Middle frontal gyrus (tissue), 1 donor: ENCODE measurements at regions not wholly inside any gene's neighbourhood (a gene's known extent, or its start where the extent isn't known, plus 50 kb on each side); places are given as distances from the start of the nearest gene placed in this dataset.
"Not testable (repeated sequence)": the region's sequence is repeated elsewhere in the genome, so short reads cannot be mapped to it uniquely, and the experiment has no call there.

Experiments
- DNase-seq: peaks from one replicate; pipeline ENCODE4 v3.0.0-alpha.2; 2015; ENCODE audit warnings: low spot score; ENCODE audit errors: extremely low spot score

GRCh38 chr9:115531410-115532125, 413.6 kb upstream of the TNC start:
- no peak for DNase-seq

DNA sequence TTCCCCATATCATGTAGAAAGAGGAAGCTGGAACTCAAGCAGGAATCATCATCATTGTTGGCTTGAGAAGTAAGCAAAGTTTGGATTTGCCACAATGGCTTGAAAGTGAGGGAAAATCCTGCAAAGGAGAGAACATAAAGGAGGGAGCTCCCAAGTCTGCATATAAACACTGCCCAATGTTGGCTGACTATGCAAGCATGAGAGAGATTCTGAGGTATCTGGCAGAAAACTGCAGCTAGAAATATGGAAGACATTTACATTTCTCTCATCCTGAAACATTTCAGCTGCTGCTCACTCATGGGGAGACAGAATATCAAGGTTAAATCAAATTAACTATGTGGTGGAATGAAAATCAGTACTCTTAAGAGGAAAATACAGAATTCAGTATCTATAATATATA, 415.6 kb upstream of the TNC start:
- DNase-seq, result no peak

DNA sequence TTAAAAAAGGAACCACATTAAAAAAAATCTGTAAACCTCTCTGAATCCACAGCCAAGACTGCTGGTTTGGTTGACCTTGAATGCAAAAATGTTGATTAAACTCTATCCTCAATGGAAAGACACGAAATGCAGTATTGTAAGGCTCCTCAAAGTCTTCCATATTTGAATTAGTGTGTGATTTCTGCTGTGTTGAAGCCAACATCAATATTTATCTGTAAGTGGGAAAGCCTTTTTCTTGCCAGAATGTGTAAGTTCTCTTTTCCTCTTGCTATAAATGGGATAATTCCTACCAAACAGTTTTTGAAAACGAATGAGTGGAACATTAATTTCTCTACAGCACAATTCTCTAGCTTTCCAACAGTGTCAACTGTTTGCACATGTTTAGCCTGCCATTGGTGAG, 422.1 kb upstream of the TNC start:
- DNase-seq, result no peak

GRCh38 chr9:115543511-115543910, 425.6 kb upstream of the TNC start:
- DNase-seq, result no peak

- no peak for DNase-seq
Observed at GRCh38 chr9:115548609-115549260, 430.8 kb upstream of the TNC start.

GRCh38 chr9:115551396-115551795, 433.4 kb upstream of the TNC start:
- DNase-seq, result no peak

DNA sequence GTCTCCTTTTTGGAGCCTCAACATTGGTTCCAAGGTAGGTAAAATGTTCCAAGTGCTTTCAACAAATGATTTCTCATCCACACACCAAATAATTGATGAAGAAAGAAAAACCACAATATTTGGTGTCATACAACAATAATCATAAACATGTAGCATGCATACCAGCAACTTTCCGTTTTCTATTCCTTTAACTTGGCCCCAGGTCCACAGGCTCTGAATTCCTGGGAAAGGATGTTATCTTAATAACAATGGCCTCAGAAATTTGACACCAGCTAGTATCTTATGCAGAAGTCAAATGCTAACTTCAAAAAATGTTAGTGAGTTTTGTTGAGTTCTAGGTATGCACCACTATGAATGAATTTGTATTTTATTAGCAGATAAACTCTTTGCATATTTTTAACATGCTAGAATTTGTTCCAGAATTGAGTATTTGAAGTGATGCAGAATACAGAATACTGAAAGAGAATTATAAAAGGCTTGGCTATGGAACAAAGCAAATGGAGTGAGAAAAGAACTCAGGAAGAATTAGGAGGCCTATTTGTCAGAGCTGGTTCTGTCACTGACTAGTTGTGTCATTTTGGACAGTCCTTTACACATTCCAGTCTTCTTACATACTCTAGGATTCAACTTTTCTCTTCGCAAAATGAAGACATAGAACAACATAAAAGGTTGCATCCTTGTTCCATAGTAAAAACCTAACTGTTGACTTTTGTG, 435.3 kb upstream of the TNC start:
- DNase-seq, result no peak

DNA sequence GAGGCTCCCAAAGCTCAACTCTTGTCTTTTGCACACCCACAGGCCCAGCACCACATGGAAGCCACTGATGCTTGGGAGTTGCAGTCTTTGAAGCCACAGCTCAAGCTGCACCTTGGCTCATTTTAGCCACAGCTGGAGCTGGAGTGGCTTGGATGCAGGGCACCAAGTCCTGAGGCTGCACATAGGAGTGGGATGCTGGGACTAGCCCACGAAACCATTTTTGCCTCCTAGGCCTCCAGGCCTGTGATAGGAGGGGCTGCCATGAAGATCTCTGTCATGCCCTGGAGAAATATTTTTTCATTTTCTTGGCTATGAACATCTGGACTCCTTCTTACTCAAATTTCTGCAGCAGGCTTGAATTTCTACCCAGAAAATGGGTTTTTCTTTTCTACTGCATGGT, 438.5 kb upstream of the TNC start:
- DNase-seq, result no peak

DNA sequence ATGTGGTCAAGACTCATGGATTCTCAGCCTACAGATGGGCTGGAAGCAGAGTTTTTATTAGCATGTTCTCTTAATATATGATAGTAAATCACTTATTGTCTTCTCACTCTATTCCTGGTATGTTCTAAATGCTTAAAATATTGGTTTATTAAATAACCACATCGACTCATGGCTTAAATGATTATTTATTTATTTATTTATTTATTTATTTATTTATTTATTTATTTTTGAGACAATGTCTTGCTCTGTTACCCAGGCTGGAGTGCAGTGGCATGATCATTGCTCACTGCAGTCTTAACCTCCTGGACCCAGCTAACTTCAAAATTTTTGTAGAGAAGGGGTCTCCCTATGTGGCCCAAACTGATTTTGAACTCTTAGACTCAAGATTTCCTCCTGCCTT, 457.2 kb upstream of the TNC start:
- no peak for DNase-seq

DNA sequence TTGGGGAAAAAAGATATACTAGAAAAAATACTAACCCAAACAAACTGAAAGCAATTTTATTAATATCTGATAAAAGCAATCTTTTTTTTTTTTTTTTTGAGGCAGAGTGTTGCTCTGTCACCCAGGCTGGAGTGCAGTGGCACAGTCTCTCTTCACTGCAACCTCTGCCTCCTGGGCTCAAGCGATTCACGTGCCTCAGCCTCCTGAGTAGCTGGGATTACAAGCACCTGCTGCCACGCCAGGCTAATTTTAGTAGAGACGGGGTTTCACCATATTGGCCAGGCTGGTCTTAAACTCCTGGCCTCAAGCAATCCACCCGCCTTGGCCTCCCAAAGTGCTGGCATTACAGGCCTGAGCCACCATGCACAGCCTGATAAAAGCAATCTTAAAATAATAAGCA, 467.5 kb upstream of the TNC start:
- not testable (repeated sequence) for DNase-seq

DNA sequence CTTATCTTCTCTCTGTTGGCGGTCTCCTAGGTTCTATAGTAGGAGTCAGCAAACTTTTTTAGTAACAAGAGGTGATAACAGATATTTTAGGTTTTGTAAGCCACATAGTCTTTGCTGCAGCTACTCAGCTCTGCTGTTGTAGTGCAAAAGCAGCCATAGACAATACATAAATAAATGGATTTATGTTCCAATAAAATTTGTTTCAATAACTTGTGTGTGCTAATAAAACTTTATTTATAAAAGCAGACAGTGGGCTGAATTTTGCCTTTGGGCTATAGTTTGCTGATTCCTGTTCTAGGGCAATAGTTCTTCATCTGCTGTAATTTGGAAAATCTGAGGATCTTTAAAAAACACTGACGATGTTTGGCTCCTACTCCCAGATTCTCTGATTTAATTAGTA, 469.4 kb upstream of the TNC start:
- DNase-seq, result no peak

- DNase-seq, result no peak
Observed at GRCh38 chr9:115590011-115590410, 472.1 kb upstream of the TNC start.

DNA sequence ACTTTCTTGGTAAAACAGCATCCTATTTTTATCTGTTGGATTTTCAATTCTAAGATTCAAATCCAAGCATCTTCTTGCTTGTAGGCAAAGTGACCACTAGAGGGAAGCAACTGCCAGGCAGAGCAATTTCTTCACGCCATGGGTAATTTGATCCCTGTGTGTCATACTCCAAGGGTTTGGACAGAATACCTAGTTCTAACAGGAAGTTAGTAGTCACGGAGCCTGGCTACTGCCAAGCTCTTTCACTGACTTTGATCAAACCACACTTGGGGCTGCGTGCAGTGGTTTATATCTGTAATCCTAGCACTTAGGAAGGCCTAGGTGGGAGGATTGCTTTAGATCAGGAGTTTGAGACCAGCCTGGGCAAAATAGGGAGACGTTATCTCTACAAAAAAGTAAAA, 473.6 kb upstream of the TNC start:
- DNase-seq, result peak; percentile 28

- peak; percentile 42 for DNase-seq
Observed at GRCh38 chr9:115593587-115594091, 475.7 kb upstream of the TNC start.

GRCh38 chr9:115594557-115594956, 476.6 kb upstream of the TNC start:
- no peak for DNase-seq

- DNase-seq, result no peak
Observed at GRCh38 chr9:115596021-115596745, 478.2 kb upstream of the TNC start.

GRCh38 chr9:115596746-115597080, 478.8 kb upstream of the TNC start:
- DNase-seq, result no peak

DNA sequence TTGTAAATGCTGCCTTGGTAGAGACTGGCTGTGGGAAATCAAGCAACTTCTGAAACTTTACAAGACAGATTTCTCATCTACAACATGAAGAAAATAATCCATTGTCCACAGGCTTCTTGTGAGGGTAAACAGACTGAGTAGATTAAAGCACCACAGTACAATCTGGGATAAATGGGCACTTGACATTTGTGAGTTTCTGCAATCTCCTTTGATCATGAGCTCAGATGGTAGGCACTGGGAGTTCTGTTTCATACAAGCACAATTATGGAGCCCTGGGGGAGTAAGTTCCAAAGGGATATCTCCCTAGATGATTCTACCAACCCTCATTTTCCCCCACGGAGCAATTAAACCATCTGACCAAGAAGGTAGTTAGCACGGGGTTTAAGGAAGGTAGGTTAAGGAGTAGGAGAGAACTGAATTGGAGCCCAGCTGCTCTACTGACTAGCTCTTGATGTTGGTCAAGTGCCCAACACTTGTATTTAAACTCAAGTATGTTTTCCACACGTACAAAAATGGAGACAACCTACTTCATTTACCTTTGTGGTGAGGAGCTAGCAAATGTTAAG, 479.5 kb upstream of the TNC start:
- DNase-seq, result no peak

DNA sequence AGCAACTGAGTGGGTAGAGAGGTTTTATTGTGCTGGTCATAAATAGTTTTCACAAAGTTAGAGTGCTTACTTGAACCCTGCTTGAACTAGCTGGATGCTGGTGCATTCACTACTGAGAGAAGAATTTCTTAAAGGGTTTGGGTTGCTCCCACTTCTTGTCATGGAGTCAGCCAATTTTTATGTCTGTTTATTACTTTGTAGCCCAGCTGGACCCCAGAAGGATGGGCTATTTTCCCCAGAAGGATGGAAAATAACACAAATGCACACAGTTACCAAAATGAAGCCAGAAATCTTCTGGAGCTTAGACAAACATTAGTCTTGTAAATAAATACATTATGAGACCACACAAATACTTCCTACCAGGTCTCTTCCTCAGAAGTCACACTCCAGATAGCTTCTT, 480.8 kb upstream of the TNC start:
- DNase-seq, result no peak

GRCh38 chr9:115599898-115600297, 481.9 kb upstream of the TNC start:
- no peak for DNase-seq

GRCh38 chr9:115601434-115601833, 483.5 kb upstream of the TNC start:
- DNase-seq, result no peak
